GM18505 (cell line): ENCODE measurements at regions not wholly inside any gene's neighbourhood (a gene's known extent, or its start where the extent isn't known, plus 50 kb on each side); places are given as distances from the start of the nearest gene placed in this dataset.

Source experiments
- ATAC-seq: cut with Tn5 transposase; IDR thresholded peaks from one replicate; pipeline ENCODE4 v1.9.1; 2021; ENCODE audit not compliant: unreplicated experiment
- POLR2A ChIP-seq: IDR thresholded peaks from 4 replicates; pipeline ENCODE4 v1.6.1; 2011; ENCODE audit warnings: borderline replicate concordance; ENCODE audit not compliant: insufficient read depth, insufficient read length; ENCODE audit errors: extremely low read depth

- TF ChIP-seq POLR2A = no peak
- no peak for ATAC-seq
Observed at GRCh38 chr18:34591920-34592444, 118.1 kb upstream of the DTNA start.

GRCh38 chr18:34592481-34592880, 117.6 kb upstream of the DTNA start:
- no peak for ATAC-seq
- TF ChIP-seq POLR2A = no peak

GRCh38 chr18:34592961-34593382, 117.1 kb upstream of the DTNA start:
- no peak for TF ChIP-seq POLR2A
- ATAC-seq = no peak

- TF ChIP-seq POLR2A = no peak
- ATAC-seq = no peak
Observed at GRCh38 chr18:34594266-34594665, 115.8 kb upstream of the DTNA start.

GRCh38 chr18:34595690-34596089, 114.4 kb upstream of the DTNA start:
- ATAC-seq = no peak
- no peak for TF ChIP-seq POLR2A

- no peak for ATAC-seq
- no peak for TF ChIP-seq POLR2A
Observed at GRCh38 chr18:34598120-34598635, 111.9 kb upstream of the DTNA start.

- no peak for TF ChIP-seq POLR2A
- ATAC-seq = no peak
Observed at GRCh38 chr18:34600158-34600557, 109.9 kb upstream of the DTNA start.

- ATAC-seq = no peak
- TF ChIP-seq POLR2A = no peak
Observed at GRCh38 chr18:34600874-34601656, 109.0 kb upstream of the DTNA start.

- ATAC-seq = no peak
- TF ChIP-seq POLR2A = no peak
Observed at GRCh38 chr18:34604591-34604990, 105.5 kb upstream of the DTNA start.

- no peak for TF ChIP-seq POLR2A
Observed at GRCh38 chr18:34606851-34607250, 103.2 kb upstream of the DTNA start.

GRCh38 chr18:34608064-34608463, 102.0 kb upstream of the DTNA start:
- TF ChIP-seq POLR2A = no peak
- ATAC-seq = no peak

More at GRCh38 chr18:34606851-34607250, 103.2 kb upstream of the DTNA start:
- ATAC-seq = no peak

- no peak for ATAC-seq
- TF ChIP-seq POLR2A = no peak
Observed at GRCh38 chr18:34609986-34610648, 100.0 kb upstream of the DTNA start.

GRCh38 chr18:34611904-34612303, 98.2 kb upstream of the DTNA start:
- no peak for ATAC-seq
- no peak for TF ChIP-seq POLR2A
